ENCODE measurements at regions not wholly inside any gene's neighbourhood (a gene's known extent, or its start where the extent isn't known, plus 50 kb on each side); places are given as distances from the start of the nearest gene placed in this dataset.

DNA sequence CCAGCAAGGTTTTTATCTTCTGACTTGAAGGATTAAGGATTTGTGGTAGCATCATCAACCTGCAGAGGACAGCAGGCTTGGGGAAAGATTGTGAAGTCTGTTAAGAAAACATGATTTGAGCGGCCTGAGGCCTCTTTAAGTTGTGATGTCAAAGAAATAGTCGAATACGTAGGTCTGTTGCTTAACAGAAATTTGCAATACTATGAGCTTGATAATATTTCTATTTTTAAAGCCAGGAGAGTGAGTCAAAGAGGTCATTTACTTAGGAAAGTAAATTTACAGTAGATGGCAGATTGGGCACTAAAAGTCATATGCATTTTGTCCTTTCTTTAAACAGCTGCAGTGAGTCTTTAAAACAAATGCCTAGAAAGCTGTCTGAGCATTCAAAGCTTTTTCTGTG is 336.3 kb downstream of the DIPK2A start:
- no peak for DNase-seq

- DNase-seq, result no peak
Observed at GRCh38 chr3:144308396-144308795, 336.8 kb downstream of the DIPK2A start.

- DNase-seq, result no peak
Observed at GRCh38 chr3:144312702-144313101, 341.1 kb downstream of the DIPK2A start.

GRCh38 chr3:144314946-144315345 is 343.3 kb downstream of the DIPK2A start:
- DNase-seq, result no peak

DNA sequence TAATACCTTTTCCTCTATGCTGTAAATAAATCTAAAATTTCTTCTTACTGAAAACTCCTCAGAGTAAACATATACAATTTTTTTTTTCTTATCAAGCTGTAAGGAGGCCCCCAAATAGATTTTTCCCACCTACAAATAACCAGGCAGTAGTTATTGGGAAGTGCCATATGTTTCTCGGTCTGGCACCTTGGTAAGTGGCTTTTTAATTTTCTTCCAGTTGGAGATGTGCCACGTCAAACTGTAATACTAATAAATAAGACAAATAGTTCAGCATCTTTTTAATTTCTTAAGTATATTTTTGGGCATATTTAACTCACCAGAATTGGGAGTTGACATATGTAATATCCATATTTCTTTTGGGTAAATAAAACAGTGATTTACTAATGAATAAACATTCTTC is 346.3 kb downstream of the DIPK2A start:
- no peak for DNase-seq

DNA sequence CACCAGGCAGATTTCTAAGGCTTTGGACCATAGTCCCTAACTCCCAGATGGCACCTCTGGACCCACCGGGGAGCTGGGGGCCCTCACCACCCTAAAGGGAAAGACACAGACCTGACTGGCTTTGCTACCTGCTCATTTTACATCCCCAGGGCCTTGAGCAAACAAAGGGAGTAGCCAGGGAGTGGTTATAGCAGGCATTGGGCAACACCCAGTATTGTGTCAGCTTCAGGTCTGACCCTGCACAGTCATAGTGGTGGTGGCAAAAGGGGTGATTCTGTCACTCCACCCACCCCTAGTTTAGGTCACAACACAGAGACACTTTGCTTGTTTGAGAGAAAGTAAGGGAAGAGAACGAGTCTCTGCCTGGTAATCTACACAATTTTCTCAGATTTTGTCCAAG is 352.5 kb downstream of the DIPK2A start:
- DNase-seq, result no peak

- DNase-seq, result no peak
Observed at GRCh38 chr3:144332868-144333267, 361.2 kb downstream of the DIPK2A start.

DNA sequence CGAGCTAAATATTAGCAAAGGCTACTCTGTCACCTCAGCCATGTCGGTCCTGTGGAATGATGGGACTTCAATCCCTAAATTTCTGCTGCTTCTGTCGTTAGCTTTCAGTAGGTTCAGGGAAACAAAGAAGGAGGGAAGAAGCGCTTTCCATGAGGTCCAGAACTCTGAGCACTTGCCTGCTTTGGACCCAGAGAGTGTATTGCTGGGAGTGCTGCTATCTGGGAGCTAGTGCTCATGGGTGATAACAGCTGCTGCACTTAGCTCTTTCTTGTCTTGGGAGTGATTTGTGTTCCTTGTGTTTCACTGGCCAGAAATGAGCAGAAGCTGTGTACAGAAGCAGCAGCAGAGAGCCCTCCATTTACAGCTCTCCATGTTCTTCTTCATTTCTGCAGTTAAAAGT is 369.8 kb downstream of the DIPK2A start:
- no peak for DNase-seq

DNA sequence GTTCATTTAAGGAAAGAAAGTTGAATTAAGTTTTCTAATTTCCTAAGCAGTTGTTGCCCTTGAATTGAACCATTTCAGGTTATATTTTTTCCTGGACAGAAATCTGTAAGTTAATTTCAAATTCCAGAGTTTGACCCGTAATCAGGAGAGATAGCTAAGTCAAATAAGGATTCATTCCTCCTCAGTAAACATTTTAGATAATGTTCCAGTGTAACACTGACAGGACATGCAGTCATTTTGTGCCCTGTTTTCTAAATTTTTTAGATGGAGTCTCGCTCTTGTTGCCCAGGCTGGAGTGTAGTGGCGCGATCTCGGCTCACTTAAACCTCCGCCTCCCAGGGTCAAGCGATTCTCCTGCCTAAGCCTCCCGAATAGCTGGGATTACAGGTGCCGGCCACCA is 371.7 kb downstream of the DIPK2A start:
- no peak for DNase-seq

DNA sequence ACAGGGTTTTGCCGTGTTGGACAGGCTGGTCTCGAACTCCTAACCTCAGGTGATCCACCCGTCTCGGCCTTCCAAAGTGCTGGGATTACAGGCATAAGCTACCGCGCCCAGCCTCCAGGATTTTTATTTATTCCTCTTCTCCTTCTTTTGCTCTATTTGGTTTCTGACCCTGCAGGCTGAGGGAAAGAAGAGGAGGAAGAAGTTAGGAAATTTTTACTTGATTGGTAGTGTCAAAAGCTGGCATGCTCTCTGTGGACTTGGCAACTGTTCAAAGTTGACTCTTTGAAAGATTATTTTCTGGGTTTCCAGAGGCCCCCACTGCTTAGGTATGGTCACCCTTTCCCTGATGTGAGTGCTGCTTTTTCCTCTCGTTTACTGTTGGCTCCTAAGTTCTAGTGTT is 372.2 kb downstream of the DIPK2A start:
- DNase-seq, result no peak

DNA sequence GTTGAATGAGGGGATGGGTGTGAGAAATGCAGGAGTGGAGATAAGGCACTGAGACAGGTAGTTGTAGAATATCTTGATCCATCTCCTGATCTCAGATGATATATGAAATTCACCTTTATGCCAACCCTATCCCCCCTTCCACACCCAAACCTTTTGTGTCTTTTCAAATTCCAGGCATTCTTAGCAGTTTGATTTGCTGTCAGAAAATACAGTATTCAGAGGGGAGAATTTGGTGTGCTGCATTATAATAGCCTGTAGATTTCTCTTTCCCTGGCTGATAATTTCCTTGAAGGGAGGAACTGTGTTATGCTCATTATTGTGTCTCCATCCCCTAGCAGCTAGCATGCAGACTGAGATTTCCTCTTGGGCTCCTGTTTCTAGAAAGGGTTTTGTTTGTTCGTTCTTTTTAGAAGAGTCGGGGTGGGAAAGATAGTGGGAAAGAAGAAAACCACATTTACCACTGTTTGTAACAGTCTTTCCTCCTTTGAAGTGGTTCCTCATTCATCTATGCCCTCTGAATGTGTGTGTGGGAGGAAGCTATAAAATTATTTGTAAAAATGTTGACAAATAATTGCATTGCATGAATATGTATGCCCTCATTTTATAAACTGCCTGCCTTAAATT is 373.4 kb downstream of the DIPK2A start:
- DNase-seq, result no peak

DNA sequence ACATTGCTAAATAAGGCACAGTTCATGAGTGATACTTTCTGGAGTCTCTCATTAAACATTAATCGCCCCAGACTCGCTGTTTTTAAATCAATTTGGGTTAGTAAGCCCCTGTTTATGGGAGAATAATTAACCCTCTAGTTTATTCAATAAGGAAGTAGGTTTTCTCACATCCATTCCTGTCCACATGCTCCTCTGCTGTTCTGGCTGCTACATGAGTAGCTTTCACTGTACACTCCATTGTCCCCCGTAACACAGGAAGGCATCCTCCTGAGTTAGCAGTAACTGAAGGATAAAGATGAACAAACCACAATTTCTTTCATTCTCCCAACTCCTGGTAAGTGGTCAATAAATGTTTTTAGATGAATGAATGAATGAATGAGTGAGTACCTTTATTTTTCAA is 378.5 kb downstream of the DIPK2A start:
- DNase-seq, result no peak

GRCh38 chr3:144351011-144351410 is 379.4 kb downstream of the DIPK2A start:
- DNase-seq, result no peak

GRCh38 chr3:144351773-144352365 is 380.2 kb downstream of the DIPK2A start:
- no peak for DNase-seq

- DNase-seq, result no peak
Observed at GRCh38 chr3:144358191-144358590, 386.6 kb downstream of the DIPK2A start.

DNA sequence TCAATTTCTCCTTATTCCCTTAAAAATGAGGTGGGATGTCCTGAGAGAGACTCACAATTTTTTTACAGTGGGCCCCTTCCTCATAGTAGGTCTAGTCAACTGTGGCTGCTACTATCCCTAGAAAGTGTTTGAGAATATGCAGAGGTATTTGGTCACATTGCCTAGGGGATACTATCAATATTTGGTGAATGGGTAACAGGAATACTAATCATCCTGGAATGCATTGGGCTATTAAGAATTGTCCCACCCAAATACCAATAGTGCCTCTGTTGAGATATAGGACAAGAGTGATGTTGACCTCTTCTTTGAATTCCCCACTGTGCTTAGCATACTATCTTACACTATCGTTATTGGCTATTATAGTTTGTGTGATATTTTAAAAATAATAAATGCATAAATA is 389.4 kb downstream of the DIPK2A start:
- DNase-seq, result no peak

GRCh38 chr3:144362126-144362525 is 390.5 kb downstream of the DIPK2A start:
- DNase-seq, result no peak

DNA sequence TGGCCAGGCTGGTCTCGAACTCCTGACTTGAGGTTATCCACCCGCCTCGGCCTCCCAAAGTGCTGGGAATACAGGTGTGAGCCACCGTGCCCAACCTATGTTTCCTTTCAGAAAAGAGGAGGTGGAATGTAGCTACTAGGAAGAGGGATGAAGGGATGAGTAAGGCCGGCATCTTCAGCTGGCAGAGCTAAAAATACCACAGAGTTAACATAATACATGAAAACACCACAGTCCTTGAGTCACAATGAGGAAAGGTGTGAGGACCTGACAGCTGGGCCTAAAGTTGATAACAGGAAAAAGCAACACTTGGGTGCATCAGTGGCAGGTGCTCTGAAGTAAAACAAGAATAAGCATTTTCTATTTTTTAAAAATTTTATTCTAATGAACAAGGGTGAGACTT is 392.2 kb downstream of the DIPK2A start:
- no peak for DNase-seq

DNA sequence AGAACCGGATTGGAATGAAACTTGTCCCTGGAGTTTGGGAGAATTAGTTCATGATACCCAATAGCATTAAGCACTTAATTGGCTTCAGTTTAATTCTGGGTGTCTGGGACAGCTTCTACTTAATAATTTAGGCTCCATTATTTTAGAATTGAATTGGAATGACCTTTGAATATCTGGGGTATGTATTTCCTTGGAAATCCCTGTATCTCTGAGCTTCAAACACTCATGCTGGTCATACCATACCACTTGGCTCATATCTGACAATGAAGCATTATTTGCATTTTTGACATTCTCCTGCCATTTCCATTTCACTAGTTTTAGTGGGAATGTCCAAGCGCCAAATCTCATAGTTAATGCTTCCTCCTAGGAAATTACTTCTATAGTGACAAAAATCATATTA is 393.1 kb downstream of the DIPK2A start:
- no peak for DNase-seq

DNA sequence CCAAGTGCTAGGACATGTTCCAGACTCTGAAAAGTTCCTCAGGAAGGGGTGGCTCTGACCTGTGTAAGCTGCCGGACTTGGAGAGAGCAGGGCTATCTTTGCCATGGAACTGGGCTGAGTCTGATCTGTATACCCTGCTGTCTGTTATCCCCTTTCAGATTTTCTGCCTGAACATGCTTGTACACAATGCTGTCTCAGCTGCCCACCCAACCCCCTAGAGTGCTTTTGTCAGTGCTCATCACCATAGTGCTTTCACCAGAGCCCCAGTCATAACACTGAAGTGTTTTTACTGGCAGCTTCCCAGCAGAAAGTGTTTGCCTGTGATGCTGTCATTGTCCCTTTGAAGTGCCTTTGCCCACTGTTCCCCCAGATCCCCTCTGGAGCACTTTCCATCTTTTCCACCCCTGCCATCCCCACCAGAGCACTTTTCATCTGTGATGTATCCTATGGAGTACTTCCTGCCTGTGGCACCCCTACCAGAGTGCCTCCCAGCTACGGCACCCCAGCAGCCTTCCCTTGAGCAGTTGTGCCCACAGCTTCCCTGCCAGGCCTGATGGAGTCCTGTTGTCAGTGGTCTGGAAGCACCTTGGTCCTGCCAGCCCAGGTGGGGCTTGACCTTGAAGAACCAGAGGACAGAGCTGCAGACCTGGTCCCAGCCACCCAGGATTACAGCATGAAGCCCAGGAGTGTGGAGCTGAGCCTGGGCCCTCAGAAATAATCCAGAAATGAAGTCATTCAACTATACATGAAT is 397.7 kb downstream of the DIPK2A start:
- DNase-seq, result no peak

- DNase-seq, result no peak
Observed at GRCh38 chr3:144375088-144375487, 403.5 kb downstream of the DIPK2A start.

GRCh38 chr3:144380849-144381248 is 409.2 kb downstream of the DIPK2A start:
- DNase-seq, result no peak

DNA sequence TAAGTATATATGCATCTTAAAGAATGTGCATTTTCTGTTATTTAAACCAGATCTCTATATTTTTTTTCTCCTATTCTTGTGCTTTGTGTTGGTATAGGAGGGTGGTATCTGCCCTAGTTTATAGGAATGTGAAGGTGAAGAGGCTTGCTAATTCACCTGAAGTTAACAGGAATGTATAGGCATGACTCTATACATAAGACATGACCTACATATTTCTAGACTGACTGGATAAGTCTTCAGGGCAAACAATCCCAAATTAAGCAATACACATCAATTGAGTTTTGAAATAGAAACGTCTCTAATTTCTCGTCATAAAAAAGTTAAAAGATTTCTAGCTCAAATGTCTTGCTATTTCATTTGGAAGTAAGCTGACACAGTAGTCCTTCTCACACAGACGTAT is 410.0 kb downstream of the DIPK2A start:
- no peak for DNase-seq

- no peak for DNase-seq
Observed at GRCh38 chr3:144384241-144384979, 412.8 kb downstream of the DIPK2A start.

Measured in NCI-H1930 (cell line).